H1 (cell line): ENCODE measurements at regions not wholly inside any gene's neighbourhood (a gene's known extent, or its start where the extent isn't known, plus 50 kb on each side); places are given as distances from the start of the nearest gene placed in this dataset.

Experiments
- FOSL1 ChIP-seq: IDR thresholded peaks from 2 replicates; pipeline ENCODE4 v1.6.1; 2011; ENCODE audit warnings: mild to moderate bottlenecking, low read depth, low read length, moderate library complexity; ENCODE audit not compliant: insufficient read depth
- ZNF274 ChIP-seq: IDR thresholded peaks from 2 replicates; pipeline ENCODE4 v1.7.0; 2012; ENCODE audit warnings: low read length, borderline replicate concordance; ENCODE audit errors: extremely low read depth

- no peak for TF ChIP-seq ZNF274
- no peak for TF ChIP-seq FOSL1
Measured at GRCh38 chr21:35438643-35439404, 389.7 kb upstream of the RUNX1 start (continued).
